Esophagus muscularis mucosa (tissue), 3 donors: ENCODE measurements at regions not wholly inside any gene's neighbourhood (a gene's known extent, or its start where the extent isn't known, plus 50 kb on each side); places are given as distances from the start of the nearest gene placed in this dataset.

Experiments used
- CTCF ChIP-seq, 3 experiments: fragments of 200-600 bp in 2 of 3; fragments of 450-650 bp in 1 of 3; sonication (generic) in 2 of 3; IDR thresholded peaks; one replicate each; pipeline ENCODE4 v1.5.1; 2017 to 2019; ENCODE audit warnings: antibody characterized with exemption in 3 of 3, mild to moderate bottlenecking in 2 of 3, moderate library complexity in 1 of 3
- POLR2AphosphoS5 ChIP-seq, 2 donors: sonication (generic); formaldehyde crosslinking; IDR thresholded peaks; one replicate each; pipeline ENCODE4 v1.6.1; 2017; ENCODE audit warnings: antibody characterized with exemption in 2 of 2

- TF ChIP-seq CTCF (IDR thresholded peaks at IDR 0.05) (no peak), POLR2AphosphoS5 (IDR thresholded peaks at IDR 0.05) (no peak)
Observed at GRCh38 chr2:11985817-11986566, 239.6 kb downstream of the LPIN1 start.
